Aorta (tissue), 5 donors: ENCODE measurements at regions not wholly inside any gene's neighbourhood (a gene's known extent, or its start where the extent isn't known, plus 50 kb on each side); places are given as distances from the start of the nearest gene placed in this dataset.

Source experiments
- ATAC-seq: fragments of 200-7000 bp; cut with Tn5 transposase; one replicate; pipeline ENCODE4 v1.9.1; 2022; ENCODE audit warnings: moderate library complexity; ENCODE audit not compliant: low FRiP score
- DNase-seq, 2 donors: peaks; one replicate each; pipeline ENCODE4 v3.0.0-alpha.2; 2020
- H3K27ac ChIP-seq, 2 donors: one replicate each; pipeline ENCODE4 v1.5.1; 2013; ENCODE audit warnings: low read length in 2 of 2, mild to moderate bottlenecking in 2 of 2, moderate library complexity in 2 of 2, control low read depth in 1 of 2, inconsistent platforms in 1 of 2, low read depth in 1 of 2
- H3K27me3 ChIP-seq, 2 donors: one replicate each; pipeline ENCODE4 v1.6.1; 2013; ENCODE audit warnings: control low read depth in 1 of 2, low read length in 1 of 2, mild to moderate bottlenecking in 1 of 2, moderate library complexity in 1 of 2; ENCODE audit not compliant: insufficient read depth in 2 of 2, control insufficient read depth in 1 of 2
- H3K36me3 ChIP-seq, 2 donors: one replicate each; pipeline ENCODE4 v1.6.1; 2013; ENCODE audit warnings: control low read depth in 1 of 2, low read length in 1 of 2, mild to moderate bottlenecking in 1 of 2; ENCODE audit not compliant: insufficient read depth in 2 of 2, control insufficient read depth in 1 of 2
- H3K4me1 ChIP-seq, 2 donors: one replicate each; pipeline ENCODE4 v1.6.1; 2013; ENCODE audit warnings: low read length in 2 of 2, control low read depth in 1 of 2, mild to moderate bottlenecking in 1 of 2, moderate library complexity in 1 of 2; ENCODE audit not compliant: insufficient read depth in 2 of 2, control insufficient read depth in 1 of 2
- H3K4me3 ChIP-seq, 2 donors: one replicate each; pipeline ENCODE4 v1.5.1; 2013; ENCODE audit warnings: low read length in 2 of 2, control low read depth in 1 of 2, mild to moderate bottlenecking in 1 of 2
- H3K9me3 ChIP-seq: one replicate; pipeline ENCODE4 v1.6.1; 2013; ENCODE audit warnings: mild to moderate bottlenecking, low read length; ENCODE audit not compliant: control insufficient read depth
- WGBS, 2 donors: extraction: QIAGEN DNeasy Blood & Tissue Kit; methylation state at CpG; one replicate each; pipeline ENCODE4 v1.1.7; 2013; 5-methylcytosine and 5-hydroxymethylcytosine counted together
- intact Hi-C, 2 donors: fragments of 100-400 bp; cut with DNase I; formaldehyde crosslinking; loops; one replicate each; pipeline versions ENCODE4 v1.14.2 to v1.15.0; 2022
- donor health status: healthy with polysubstance abuse.
- donor health status: Bipolar disorder and iron deficiency.
- donor health status: DM: no; HTN: no; CAD: no.
- donor health status: DM: no; HTN: no; CAD: no.
- donor health status: DM: yes; HTN: yes; CAD: no.

DNA sequence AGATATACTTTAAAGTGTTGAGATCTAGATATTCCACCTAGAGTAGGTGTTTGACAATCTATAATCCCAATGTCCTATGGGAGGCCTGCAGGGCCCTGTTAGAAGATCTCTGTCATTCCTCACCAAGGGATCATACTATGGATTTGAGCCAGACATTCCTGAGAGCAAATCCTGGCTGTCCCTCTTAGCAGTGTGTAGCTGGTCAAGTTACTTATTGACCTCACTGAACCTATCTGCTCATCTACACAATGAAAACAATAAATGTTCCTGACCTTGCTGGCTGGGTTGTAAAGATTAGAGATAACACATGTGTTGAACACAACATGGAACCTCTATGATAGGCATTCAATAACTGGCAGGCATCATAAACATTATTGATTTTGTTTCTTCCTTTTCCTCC, 265.6 kb upstream of the ATP11B start:
- Histone ChIP-seq H3K27me3 (no peaks in the 10 kb centered on the region), H3K36me3 (no peaks in the 10 kb centered on the region), H3K4me3 (no peak overlapping the region), H3K27ac (no peak overlapping the region), H3K4me1 (no peaks in the 10 kb centered on the region), H3K9me3 (no peaks in the 10 kb centered on the region)
- intact Hi-C loops, result no loop called here
- DNase-seq (no peak), ATAC-seq (no peak)

GRCh38 chr3:182530316-182530715, 263.0 kb upstream of the ATP11B start:
- Histone ChIP-seq H3K27ac (no peak overlapping the region), H3K9me3 (no peaks in the 10 kb centered on the region), H3K36me3 (no peaks in the 10 kb centered on the region), H3K4me1 (no peaks in the 10 kb centered on the region), H3K4me3 (no peak overlapping the region), H3K27me3 (no peaks in the 10 kb centered on the region)
- DNase-seq (no peak), ATAC-seq (no peak)
- intact Hi-C loops, result no loop called here
- 74 to 85% methylated on average over 3 of the region's 3 CpGs for WGBS, 2 donors

DNA sequence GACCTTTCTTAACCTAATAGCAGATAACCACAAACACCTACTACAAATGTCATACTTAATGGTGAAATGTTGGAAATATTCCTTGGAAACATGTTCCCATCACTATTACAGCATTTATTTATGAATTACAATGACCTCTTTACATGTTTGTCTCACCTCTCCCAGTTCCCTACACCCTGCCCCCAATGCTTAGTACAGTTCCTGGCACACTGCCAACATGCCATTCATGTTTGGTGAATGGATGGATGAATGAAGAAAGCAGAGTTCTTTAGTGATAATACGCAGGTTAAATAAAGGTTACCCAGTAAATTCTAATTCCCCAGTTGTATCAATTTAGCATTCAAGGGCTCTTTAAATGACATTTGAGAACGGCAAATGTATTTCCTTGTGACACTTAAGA, 259.9 kb upstream of the ATP11B start:
- Histone ChIP-seq H3K9me3 (no peaks in the 10 kb centered on the region), H3K36me3 (no peaks in the 10 kb centered on the region), H3K27ac (no peak overlapping the region), H3K4me3 (no peak overlapping the region), H3K4me1 (no peaks in the 10 kb centered on the region), H3K27me3 (no peaks in the 10 kb centered on the region)
- ATAC-seq, result no peak
- 44 to 45% methylated on average over 2 of the region's 2 CpGs for WGBS, 2 donors
- no peak for DNase-seq
- intact Hi-C loops, result no loop called here

- no peaks in the 10 kb centered on the region for H3K4me1 ChIP-seq
- no peaks in the 10 kb centered on the region for H3K36me3 ChIP-seq
- H3K4me3 ChIP-seq, result no peak overlapping the region
- no peaks in the 10 kb centered on the region for H3K9me3 ChIP-seq
- ATAC-seq (no peak), DNase-seq (no peak)
- intact Hi-C loops, result no loop called here
- no peaks in the 10 kb centered on the region for H3K27me3 ChIP-seq
- 82 to 84% methylated on average over 5 of the region's 5 CpGs for WGBS, 2 donors
- H3K27ac ChIP-seq, result no peak overlapping the region
Measured at GRCh38 chr3:182544542-182544941, 248.8 kb upstream of the ATP11B start.

DNA sequence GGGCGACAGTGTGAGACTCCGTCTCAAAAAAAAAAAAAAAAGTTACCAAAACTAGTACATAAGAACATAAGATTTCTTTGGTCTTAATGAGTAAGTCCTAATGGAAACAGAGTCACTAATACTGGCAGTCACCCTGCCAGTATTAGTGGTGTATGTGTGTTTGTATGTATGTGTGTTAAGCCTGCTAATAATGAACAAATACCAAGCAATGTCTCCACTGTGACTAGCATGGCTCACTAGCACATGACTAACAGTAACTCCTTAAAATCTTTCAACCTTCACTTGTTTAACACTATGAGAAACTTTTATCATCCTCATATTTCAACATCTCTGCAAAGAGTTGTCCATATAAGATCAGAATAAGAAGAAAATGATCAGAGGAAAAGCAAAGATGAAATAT, 231.0 kb upstream of the ATP11B start:
- ATAC-seq, result no peak
- H3K36me3 ChIP-seq, result no peaks in the 10 kb centered on the region
- H3K27ac ChIP-seq, result no peak overlapping the region
- no peaks in the 10 kb centered on the region for H3K27me3 ChIP-seq
- DNase-seq, result no peak
- peaks cover 3% of the 10 kb centered on the region for H3K9me3 ChIP-seq
- intact Hi-C loops, result no loop called here
- H3K4me3 ChIP-seq, result no peak overlapping the region
- WGBS, 2 donors, result 67 to 88% methylated on average over 2 of the region's 2 CpGs
- H3K4me1 ChIP-seq, result no peaks in the 10 kb centered on the region

- ATAC-seq (no peak), DNase-seq (no peak)
- no peak overlapping the region for H3K27ac ChIP-seq
- no peaks in the 10 kb centered on the region for H3K36me3 ChIP-seq
- peaks cover 0 to 2% of the 10 kb centered on the region in 2 donors for H3K27me3 ChIP-seq
- H3K4me3 ChIP-seq, result no peak overlapping the region
- intact Hi-C loops, result no loop called here
- H3K4me1 ChIP-seq, result no peaks in the 10 kb centered on the region
- WGBS, 2 donors, result 62 to 66% methylated on average over 6 of the region's 6 CpGs
- H3K9me3 ChIP-seq, result no peaks in the 10 kb centered on the region
Measured at GRCh38 chr3:182565916-182566796, 227.1 kb upstream of the ATP11B start.

DNA sequence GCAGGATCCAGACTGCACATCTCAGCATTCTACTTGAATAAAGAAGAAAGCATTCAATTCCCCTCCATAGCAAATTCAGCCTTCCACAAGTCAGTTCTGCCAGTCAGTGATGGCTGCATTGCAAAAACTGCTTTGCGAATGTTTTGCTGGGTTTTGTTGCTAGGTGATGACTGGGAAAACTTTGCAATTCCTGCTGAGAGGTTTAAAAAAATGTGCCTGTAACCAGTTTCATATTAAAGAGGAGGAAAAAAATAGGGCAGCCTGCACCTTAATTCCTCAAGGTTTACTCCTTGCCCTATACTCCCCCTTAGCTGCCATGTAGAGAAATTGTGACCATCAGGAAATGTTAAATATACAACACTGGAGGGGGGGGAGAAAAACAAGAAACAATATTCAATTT, 225.6 kb upstream of the ATP11B start:
- no peak overlapping the region for H3K4me3 ChIP-seq
- H3K27me3 ChIP-seq, result peaks cover 0 to 2% of the 10 kb centered on the region in 2 donors
- no peak for ATAC-seq
- no peaks in the 10 kb centered on the region for H3K36me3 ChIP-seq
- H3K4me1 ChIP-seq, result no peaks in the 10 kb centered on the region
- no peaks in the 10 kb centered on the region for H3K9me3 ChIP-seq
- H3K27ac ChIP-seq, result no peak overlapping the region
- 0 to 5% methylated on average over 1 of the region's 1 CpG for WGBS, 2 donors
- no peak for DNase-seq
- intact Hi-C loops, result no loop called here

DNA sequence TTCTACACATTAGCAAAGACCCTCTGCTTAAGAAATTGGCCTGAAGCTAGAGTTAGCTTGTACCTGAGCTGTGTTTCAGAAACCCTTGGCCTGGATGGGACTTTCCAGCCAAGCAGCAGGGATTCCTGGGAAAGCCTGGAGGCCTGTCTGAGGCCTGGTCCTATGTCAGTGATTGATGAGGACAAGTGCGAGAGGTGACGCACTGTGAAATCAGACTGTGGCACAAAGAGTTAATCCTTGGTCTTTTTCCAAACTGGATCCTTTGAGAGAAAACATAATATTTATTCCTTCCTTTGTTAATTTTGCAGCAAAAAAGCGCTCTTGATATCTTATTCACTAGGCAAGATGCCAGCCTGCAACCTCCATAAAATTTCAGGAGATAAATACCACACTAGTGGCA, 225.0 kb upstream of the ATP11B start:
- Histone ChIP-seq H3K9me3 (no peaks in the 10 kb centered on the region), H3K27ac (no peak overlapping the region), H3K27me3 (peaks cover 0 to 2% of the 10 kb centered on the region in 2 donors), H3K36me3 (no peaks in the 10 kb centered on the region), H3K4me3 (no peak overlapping the region), H3K4me1 (no peaks in the 10 kb centered on the region)
- intact Hi-C loops, result no loop called here
- ATAC-seq, result no peak
- DNase-seq, result no peak
- WGBS, 2 donors, result 63 to 76% methylated on average over 3 of the region's 3 CpGs

GRCh38 chr3:182568876-182569275, 224.4 kb upstream of the ATP11B start:
- no peak for DNase-seq
- intact Hi-C loops, result no loop called here
- 20 to 35% methylated on average over 3 of the region's 3 CpGs for WGBS, 2 donors

More at GRCh38 chr3:182568876-182569275, 224.4 kb upstream of the ATP11B start:
- H3K27me3 ChIP-seq, result peaks cover 0 to 2% of the 10 kb centered on the region in 2 donors
- no peaks in the 10 kb centered on the region for H3K4me1 ChIP-seq
- no peak overlapping the region for H3K4me3 ChIP-seq
- no peaks in the 10 kb centered on the region for H3K9me3 ChIP-seq
- ATAC-seq, result no peak
- no peaks in the 10 kb centered on the region for H3K36me3 ChIP-seq
- H3K27ac ChIP-seq, result no peak overlapping the region
